Hepatocyte (in vitro differentiated cells): ENCODE measurements at regions not wholly inside any gene's neighbourhood (a gene's known extent, or its start where the extent isn't known, plus 50 kb on each side); places are given as distances from the start of the nearest gene placed in this dataset.

Experiments used
- EZH2phosphoT487 ChIP-seq: fragments of 200-600 bp; sonication (generic); IDR thresholded peaks from one replicate; pipeline ENCODE4 v1.6.1; 2018; ENCODE audit warnings: antibody characterized with exemption, mild to moderate bottlenecking, low read depth, moderate library complexity; ENCODE audit not compliant: unreplicated experiment, severe bottlenecking
- TF ChIP-seq, protein P1 (sequence below): fragments of 200-600 bp; sonication (generic); IDR thresholded peaks from 2 replicates; pipeline ENCODE4 v1.5.1; 2016; ENCODE audit warnings: antibody characterized with exemption, mild to moderate bottlenecking; ENCODE audit not compliant: poor library complexity

DNA sequence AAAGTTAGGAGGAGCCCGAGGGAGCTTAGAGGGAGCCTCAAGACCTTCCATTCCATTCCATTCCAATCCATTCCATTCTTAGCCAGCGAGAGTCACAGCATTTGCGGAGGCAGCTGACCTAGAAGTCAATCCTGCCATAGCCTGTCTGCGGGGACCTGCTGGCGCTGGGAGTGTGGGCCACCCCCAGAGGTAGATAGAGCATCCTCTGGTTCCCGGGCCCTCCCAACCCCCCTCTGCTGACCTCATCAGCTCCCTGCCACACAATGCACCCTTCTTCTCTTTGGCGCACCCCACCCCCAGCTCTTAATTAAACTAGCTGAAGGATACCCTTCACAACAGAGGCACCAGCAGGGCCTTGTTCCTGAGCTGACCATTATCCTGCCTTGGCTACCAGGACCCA, 152.5 kb upstream of the ZMIZ1 start:
- TF ChIP-seq, protein P1, sequence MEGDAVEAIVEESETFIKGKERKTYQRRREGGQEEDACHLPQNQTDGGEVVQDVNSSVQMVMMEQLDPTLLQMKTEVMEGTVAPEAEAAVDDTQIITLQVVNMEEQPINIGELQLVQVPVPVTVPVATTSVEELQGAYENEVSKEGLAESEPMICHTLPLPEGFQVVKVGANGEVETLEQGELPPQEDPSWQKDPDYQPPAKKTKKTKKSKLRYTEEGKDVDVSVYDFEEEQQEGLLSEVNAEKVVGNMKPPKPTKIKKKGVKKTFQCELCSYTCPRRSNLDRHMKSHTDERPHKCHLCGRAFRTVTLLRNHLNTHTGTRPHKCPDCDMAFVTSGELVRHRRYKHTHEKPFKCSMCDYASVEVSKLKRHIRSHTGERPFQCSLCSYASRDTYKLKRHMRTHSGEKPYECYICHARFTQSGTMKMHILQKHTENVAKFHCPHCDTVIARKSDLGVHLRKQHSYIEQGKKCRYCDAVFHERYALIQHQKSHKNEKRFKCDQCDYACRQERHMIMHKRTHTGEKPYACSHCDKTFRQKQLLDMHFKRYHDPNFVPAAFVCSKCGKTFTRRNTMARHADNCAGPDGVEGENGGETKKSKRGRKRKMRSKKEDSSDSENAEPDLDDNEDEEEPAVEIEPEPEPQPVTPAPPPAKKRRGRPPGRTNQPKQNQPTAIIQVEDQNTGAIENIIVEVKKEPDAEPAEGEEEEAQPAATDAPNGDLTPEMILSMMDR, result no peak
- TF ChIP-seq EZH2phosphoT487, result no peak
